HCT116 (cell line): ENCODE measurements at regions not wholly inside any gene's neighbourhood (a gene's known extent, or its start where the extent isn't known, plus 50 kb on each side); places are given as distances from the start of the nearest gene placed in this dataset.

Source experiments
- ATAC-seq: fragments of 200-7000 bp; cut with Tn5 transposase; 2 replicates; pipeline ENCODE4 v1.9.1; 2020; ENCODE audit warnings: mild to moderate bottlenecking, moderate library complexity
- BruUV-seq: library from RNA; stranded (reverse); fragments of 400-500 nt; replicated peaks from 2 replicates; lab custom pipeline; 2021; lab: Mats Ljungman, UMichigan
- CTCF ChIA-PET: fragments of 300-600 bp; sonication (Branson Sonifier 250); formaldehyde crosslinking; loops from one replicate; lab custom pipeline; 2021; ENCODE audit warnings: antibody characterized with exemption; lab: Charles Lee
- POLR2A ChIA-PET: fragments of 300-600, 350-600 bp; sonication (Branson Sonifier 250); formaldehyde crosslinking; loops from one replicate; lab custom pipeline; 2021; ENCODE audit warnings: antibody characterized with exemption; lab: Charles Lee
- RAD21 ChIA-PET, 2 experiments: fragments of 300-600 bp; sonication (Branson Sonifier 250); formaldehyde crosslinking; loops; one replicate each; lab custom pipeline; 2023; ENCODE audit warnings: low total read pairs in 2 of 2; ENCODE audit not compliant: uncharacterized antibody in 2 of 2, unreplicated experiment in 2 of 2, low non-redundant PET in 1 of 2; lab: Charles Lee
- DNase-seq: peaks from one replicate; pipeline ENCODE4 v3.0.0-alpha.2; 2010; ENCODE audit warnings: low read depth, low spot score
- H2AFZ ChIP-seq: fragments of 200-600 bp; shearing (Covaris generic), sonication (generic); 2 replicates; pipeline ENCODE4 v1.6.1; 2017; ENCODE audit warnings: low read depth, mixed run types, mixed read lengths, antibody characterized with exemption, low read length; ENCODE audit not compliant: poor library complexity, severe bottlenecking
- H3K27ac ChIP-seq: 2 replicates; pipeline ENCODE4 v1.5.1; 2012; ENCODE audit warnings: low read depth, low read length
- H3K27me3 ChIP-seq: fragments of 200-600 bp; sonication (generic); 2 replicates; pipeline ENCODE4 v1.6.1; 2016; ENCODE audit warnings: mixed run types, low read length, mixed read lengths; ENCODE audit not compliant: insufficient read depth
- H3K36me3 ChIP-seq, 2 experiments: fragments of 200-500 bp in 1 of 2; fragments of 200-600 bp in 1 of 2; sonication (Bioruptor generic) in 1 of 2; sonication (generic) in 1 of 2; 2 replicates each; pipeline versions ENCODE4 v1.5.1 to v1.6.1; 2014 to 2016; ENCODE audit warnings: low read length in 2 of 2, inconsistent platforms in 1 of 2, mixed read lengths in 1 of 2, mixed run types in 1 of 2; ENCODE audit not compliant: insufficient read depth in 2 of 2, control insufficient read depth in 1 of 2
- H3K4me1 ChIP-seq, 2 experiments: fragments of 200-600 bp in 1 of 2; sonication (generic) in 1 of 2; 2 replicates each; pipeline versions ENCODE4 v1.5.1 to v1.6.1; 2012 to 2017; ENCODE audit warnings: low read length in 2 of 2, inconsistent platforms in 1 of 2, mild to moderate bottlenecking in 1 of 2, mixed read lengths in 1 of 2, mixed run types in 1 of 2, moderate library complexity in 1 of 2; ENCODE audit not compliant: insufficient read depth in 2 of 2, control insufficient read depth in 1 of 2
- H3K4me2 ChIP-seq: fragments of 200-600 bp; sonication (generic); 2 replicates; pipeline ENCODE4 v1.6.1; 2017; ENCODE audit warnings: mixed run types, low read length, mixed read lengths
- H3K4me3 ChIP-seq, 2 experiments: fragments of 200-600 bp in 1 of 2; sonication (generic) in 1 of 2; replicated peaks in 1 of 2; 2 replicates each; pipeline ENCODE4 v1.5.1; 2011 to 2016; ENCODE audit warnings: low read length in 2 of 2, control low read depth in 1 of 2, low read depth in 1 of 2, mild to moderate bottlenecking in 1 of 2, mixed read lengths in 1 of 2, mixed run types in 1 of 2
- H3K79me2 ChIP-seq: fragments of 200-600 bp; sonication (generic); 2 replicates; pipeline ENCODE4 v1.6.1; 2017; ENCODE audit warnings: mild to moderate bottlenecking, mixed run types, low read length, moderate library complexity, mixed read lengths; ENCODE audit not compliant: insufficient read depth
- H3K9ac ChIP-seq: fragments of 200-600 bp; sonication (generic); 2 replicates; pipeline ENCODE4 v1.6.1; 2016; ENCODE audit warnings: low read length, mixed read lengths
- H3K9me2 ChIP-seq: fragments of 200-600 bp; sonication (generic), shearing (Covaris generic); 2 replicates; pipeline ENCODE4 v1.6.1; 2017; ENCODE audit warnings: mixed run types, mild to moderate bottlenecking, moderate library complexity; ENCODE audit not compliant: insufficient read depth
- H3K9me3 ChIP-seq, 2 experiments: fragments of 200-500 bp in 1 of 2; fragments of 200-600 bp in 1 of 2; sonication (Bioruptor generic) in 1 of 2; sonication (generic) in 1 of 2; 2 replicates each; pipeline ENCODE4 v1.6.1; 2014 to 2017; ENCODE audit warnings: low read length in 2 of 2, mixed read lengths in 2 of 2, inconsistent platforms in 1 of 2, low read depth in 1 of 2, mild to moderate bottlenecking in 1 of 2, mixed run types in 1 of 2, moderate library complexity in 1 of 2; ENCODE audit not compliant: control insufficient read depth in 1 of 2, insufficient read depth in 1 of 2
- H4K20me1 ChIP-seq: fragments of 200-600 bp; sonication (generic), shearing (Covaris generic); 2 replicates; pipeline ENCODE4 v1.6.1; 2017; ENCODE audit warnings: mixed run types, mild to moderate bottlenecking, moderate library complexity; ENCODE audit not compliant: insufficient read depth
- FOSL1 ChIP-seq: IDR thresholded peaks from 2 replicates; pipeline ENCODE4 v1.6.1; 2012; ENCODE audit warnings: low read depth
- JUND ChIP-seq: IDR thresholded peaks from 2 replicates; pipeline ENCODE4 v1.6.1; 2012
- POLR2A ChIP-seq: IDR thresholded peaks from 2 replicates; pipeline ENCODE4 v1.7.0; 2011; ENCODE audit warnings: borderline replicate concordance; ENCODE audit not compliant: insufficient read depth, insufficient read length; ENCODE audit errors: extremely low read depth
- SIN3A ChIP-seq: IDR thresholded peaks from 2 replicates; pipeline ENCODE4 v1.6.1; 2012; ENCODE audit warnings: low read depth
- SP1 ChIP-seq: IDR thresholded peaks from 2 replicates; pipeline ENCODE4 v1.6.1; 2012; ENCODE audit warnings: low read depth
- SRF ChIP-seq: IDR thresholded peaks from 2 replicates; pipeline ENCODE4 v1.6.1; 2012; ENCODE audit warnings: low read depth
- TCF7L2 ChIP-seq: IDR thresholded peaks from 2 replicates; pipeline ENCODE4 v1.7.0; 2011; ENCODE audit warnings: borderline replicate concordance, inconsistent platforms; ENCODE audit not compliant: insufficient read depth, insufficient read length; ENCODE audit errors: extremely low read depth
- intact Hi-C: fragments of 100-400 bp; cut with micrococcal nuclease; formaldehyde crosslinking; loops from 2 replicates; pipeline ENCODE4 v1.10.0; 2022
- TF ChIP-seq, protein P1 (sequence below), 3 experiments: fragments of 200-600 bp in 1 of 3; sonication (generic) in 1 of 3; IDR thresholded peaks in 2 of 3; conservative IDR thresholded peaks in 1 of 3; 2 replicates each; pipeline ENCODE4 v1.5.1; 2012 to 2017; ENCODE audit warnings: low read depth in 2 of 3, low read length in 2 of 3, antibody characterized with exemption in 1 of 3, borderline replicate concordance in 1 of 3, control low read depth in 1 of 3, mild to moderate bottlenecking in 1 of 3, mixed read lengths in 1 of 3, mixed run types in 1 of 3, moderate library complexity in 1 of 3; ENCODE audit not compliant: insufficient read depth in 1 of 3
- TF ChIP-seq, protein P2 (sequence below): IDR thresholded peaks from 2 replicates; pipeline ENCODE4 v1.6.1; 2012

DNA sequence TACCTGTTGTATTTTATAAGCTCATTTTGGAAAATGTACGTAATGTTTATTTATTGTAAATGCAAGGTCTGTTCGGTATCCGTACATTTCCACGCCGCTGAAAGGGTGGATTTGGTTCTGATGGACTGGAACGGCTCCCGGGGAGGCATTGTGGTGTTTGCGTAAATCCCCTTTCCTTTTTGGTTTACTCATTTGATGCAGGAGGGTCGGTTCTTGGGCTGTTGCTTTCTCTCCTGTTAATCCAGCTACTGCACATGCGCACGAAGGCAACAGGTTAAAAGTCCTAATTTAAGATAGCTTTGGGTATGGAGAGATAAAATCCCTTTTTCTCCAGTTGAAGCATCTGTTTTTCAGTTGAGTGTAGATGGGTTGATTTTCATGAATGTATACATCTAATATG, 224.4 kb downstream of the TM9SF2 start:
- Histone ChIP-seq H2AFZ (no peak overlapping the region), H3K9me3 (no peaks in the 10 kb centered on the region), H3K36me3 (no peaks in the 10 kb centered on the region), H3K27ac (no peak overlapping the region), H4K20me1 (no peaks in the 10 kb centered on the region)
- RAD21 ChIA-PET, result no interaction called here
- no peak for ATAC-seq
- POLR2A ChIA-PET, result no interaction called here
- intact Hi-C loops, result no loop called here
- TF ChIP-seq FOSL1 (no peak), TCF7L2 (no peak), SIN3A (no peak), JUND (no peak), SRF (no peak), POLR2A (no peak), SP1 (no peak)
- TF ChIP-seq, protein P1, sequence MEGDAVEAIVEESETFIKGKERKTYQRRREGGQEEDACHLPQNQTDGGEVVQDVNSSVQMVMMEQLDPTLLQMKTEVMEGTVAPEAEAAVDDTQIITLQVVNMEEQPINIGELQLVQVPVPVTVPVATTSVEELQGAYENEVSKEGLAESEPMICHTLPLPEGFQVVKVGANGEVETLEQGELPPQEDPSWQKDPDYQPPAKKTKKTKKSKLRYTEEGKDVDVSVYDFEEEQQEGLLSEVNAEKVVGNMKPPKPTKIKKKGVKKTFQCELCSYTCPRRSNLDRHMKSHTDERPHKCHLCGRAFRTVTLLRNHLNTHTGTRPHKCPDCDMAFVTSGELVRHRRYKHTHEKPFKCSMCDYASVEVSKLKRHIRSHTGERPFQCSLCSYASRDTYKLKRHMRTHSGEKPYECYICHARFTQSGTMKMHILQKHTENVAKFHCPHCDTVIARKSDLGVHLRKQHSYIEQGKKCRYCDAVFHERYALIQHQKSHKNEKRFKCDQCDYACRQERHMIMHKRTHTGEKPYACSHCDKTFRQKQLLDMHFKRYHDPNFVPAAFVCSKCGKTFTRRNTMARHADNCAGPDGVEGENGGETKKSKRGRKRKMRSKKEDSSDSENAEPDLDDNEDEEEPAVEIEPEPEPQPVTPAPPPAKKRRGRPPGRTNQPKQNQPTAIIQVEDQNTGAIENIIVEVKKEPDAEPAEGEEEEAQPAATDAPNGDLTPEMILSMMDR (IDR thresholded peaks at IDR 0.05 in 2 of 3, conservative IDR thresholded peaks at IDR 0.05 in 1 of 3; ENCODE audit: borderline replicate concordance in 1 of 3, insufficient read depth in 1 of 3, low read depth in 2 of 3, low read length in 2 of 3), result no peak
- TF ChIP-seq, protein P2, sequence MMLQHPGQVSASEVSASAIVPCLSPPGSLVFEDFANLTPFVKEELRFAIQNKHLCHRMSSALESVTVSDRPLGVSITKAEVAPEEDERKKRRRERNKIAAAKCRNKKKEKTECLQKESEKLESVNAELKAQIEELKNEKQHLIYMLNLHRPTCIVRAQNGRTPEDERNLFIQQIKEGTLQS, result no peak
- TF ChIP-seq, all 23 proteins: peak for 0
- H3K9ac ChIP-seq, result no peak overlapping the region
- DNase-seq, result no peak
- H3K4me1 ChIP-seq, result peaks cover 0 to 5% of the 10 kb centered on the region in 2 experiments; a peak in 1 of 4 replicates
- BruUV-seq, result no TSS peak
- H3K79me2 ChIP-seq, result no peaks in the 10 kb centered on the region
- no peak overlapping the region for H3K4me2 ChIP-seq
- H3K4me3 ChIP-seq, result no peak overlapping the region
- CTCF ChIA-PET, result no interaction called here
- no peaks in the 10 kb centered on the region for H3K9me2 ChIP-seq
- H3K27me3 ChIP-seq, result no peaks in the 10 kb centered on the region
